Occipital lobe (tissue), 1 donor: ENCODE measurements at regions not wholly inside any gene's neighbourhood (a gene's known extent, or its start where the extent isn't known, plus 50 kb on each side); places are given as distances from the start of the nearest gene placed in this dataset.
"Not testable (repeated sequence)": the region's sequence is repeated elsewhere in the genome, so short reads cannot be mapped to it uniquely, and the experiment has no call there.

Experiments used
- DNase-seq: peaks from one replicate; lab custom pipeline; 2025; lab: John Stamatoyannopoulos, UW

- no peak for DNase-seq
Observed at GRCh38 chr3:110598847-110599490, 472.6 kb upstream of the NECTIN3 start.

GRCh38 chr3:110608566-110608965 is 463.1 kb upstream of the NECTIN3 start:
- no peak for DNase-seq

DNA sequence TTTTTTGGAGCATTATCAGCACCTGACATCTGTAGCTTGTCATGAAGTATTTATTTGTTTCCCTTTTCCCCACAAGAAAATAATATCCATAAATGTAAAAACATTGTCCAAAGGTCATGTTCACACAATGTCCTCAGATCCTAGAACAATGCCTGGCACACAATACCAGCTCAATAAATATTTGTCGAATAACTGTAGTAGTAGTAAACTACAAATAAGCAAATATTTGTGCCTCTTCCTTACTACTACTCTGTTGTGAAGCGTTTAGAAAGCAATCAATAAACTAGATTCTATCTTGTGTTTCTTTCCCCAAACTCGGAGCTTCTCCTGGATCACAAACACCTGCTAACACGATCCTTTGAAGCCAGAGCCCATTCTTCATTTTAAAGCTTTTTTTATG is 459.6 kb upstream of the NECTIN3 start:
- DNase-seq, result no peak

DNA sequence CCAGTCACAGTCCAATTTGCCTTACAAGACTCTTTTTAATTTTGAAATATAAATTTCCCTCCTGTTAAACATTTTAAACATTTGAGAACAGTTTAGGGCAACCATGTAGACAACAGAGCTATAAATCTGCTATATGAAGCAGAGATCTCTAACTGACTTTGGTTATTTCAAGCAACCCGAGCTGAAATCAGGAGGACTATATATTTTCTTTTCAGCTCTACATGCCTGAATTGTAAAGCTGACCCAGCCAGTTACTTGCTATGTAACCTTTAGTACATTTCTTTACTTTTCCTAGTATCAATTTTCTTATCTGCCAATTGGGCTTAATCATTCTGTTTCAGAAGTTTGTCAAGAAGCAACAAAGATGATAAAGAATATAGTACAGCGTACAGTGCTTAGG is 457.4 kb upstream of the NECTIN3 start:
- no peak for DNase-seq

DNA sequence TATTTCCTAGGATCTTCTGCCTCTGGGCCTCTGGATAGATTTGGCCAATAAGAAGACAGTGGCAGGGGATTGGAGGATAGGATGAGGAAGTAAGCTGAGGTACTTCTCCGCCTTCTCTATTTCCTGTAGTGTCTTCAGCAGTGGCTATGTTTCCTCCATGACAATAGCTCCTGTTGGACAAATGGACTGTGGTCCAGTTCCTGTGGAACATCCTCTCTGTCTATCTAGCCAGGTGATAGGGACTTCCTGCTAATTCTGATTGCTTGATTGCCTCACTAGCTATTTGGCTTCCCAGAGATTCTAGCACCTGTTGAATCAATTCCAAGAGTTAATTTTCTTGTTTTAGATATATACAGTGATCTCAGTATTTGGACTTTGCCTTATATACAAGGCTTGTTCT is 456.2 kb upstream of the NECTIN3 start:
- no peak for DNase-seq

DNA sequence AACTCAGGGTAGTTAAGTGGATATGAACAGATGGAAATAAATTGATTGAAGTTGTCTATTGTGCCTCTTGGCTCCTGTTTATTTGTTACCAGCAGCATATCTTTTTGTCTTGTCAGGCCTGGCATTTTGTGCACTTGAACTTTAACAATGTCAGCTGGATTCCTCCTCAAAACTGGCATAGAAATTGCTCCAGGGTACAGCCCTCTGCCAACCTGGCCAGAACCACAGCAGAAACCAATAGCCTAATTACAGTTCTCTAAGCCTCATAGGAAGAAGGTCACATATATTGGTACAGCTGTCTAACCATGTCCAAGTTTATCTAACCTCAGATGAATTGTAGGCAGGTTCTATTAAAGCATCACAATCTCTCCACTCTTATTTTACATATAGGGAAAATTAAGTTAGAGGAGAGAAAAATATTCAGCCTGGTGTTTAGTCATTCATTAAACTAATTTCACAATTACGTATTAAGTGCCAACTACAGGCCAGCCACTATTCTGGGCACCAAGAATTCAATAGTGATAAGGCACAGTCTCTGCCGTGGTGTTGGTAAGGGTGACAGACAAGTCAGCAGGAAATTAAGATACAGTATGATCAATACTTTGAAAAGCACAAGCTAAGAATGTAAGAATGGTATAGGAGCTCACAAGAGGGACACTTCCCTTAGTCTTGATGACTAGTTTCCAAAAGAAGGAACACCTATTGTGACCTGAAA is 452.9 kb upstream of the NECTIN3 start:
- DNase-seq, result no peak

- DNase-seq, result no peak
Observed at GRCh38 chr3:110620118-110620517, 451.5 kb upstream of the NECTIN3 start.

GRCh38 chr3:110623571-110623970 is 448.0 kb upstream of the NECTIN3 start:
- DNase-seq, result no peak

GRCh38 chr3:110624576-110624975 is 447.0 kb upstream of the NECTIN3 start:
- DNase-seq, result no peak

DNA sequence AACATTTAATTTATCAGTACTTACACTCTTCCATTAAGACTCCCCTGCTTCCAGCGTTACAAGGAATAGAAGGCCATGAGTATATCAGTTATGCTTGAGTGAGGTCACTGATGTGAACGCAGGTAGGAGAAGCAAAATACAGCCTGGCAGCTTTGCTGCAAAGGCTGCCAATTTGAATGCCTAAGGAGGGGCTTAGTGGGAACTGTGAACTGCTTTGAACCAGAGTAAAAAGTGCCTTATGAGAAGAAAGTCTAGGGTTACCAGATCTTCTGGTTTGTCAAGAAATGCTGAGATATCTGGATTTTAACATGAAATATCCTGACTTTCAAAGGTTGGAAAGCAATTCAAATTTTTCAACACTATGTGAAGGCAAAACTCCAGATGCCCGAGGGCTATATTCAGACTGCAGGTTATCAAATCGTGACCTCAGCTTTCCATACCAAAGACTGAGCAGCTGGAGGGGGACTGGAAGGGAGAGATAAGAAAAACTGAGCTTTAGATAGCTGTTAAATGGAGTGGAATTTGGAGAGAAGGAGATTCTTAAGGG is 446.3 kb upstream of the NECTIN3 start:
- no peak for DNase-seq

- not testable (repeated sequence) for DNase-seq
Observed at GRCh38 chr3:110626652-110627111, 444.9 kb upstream of the NECTIN3 start.

DNA sequence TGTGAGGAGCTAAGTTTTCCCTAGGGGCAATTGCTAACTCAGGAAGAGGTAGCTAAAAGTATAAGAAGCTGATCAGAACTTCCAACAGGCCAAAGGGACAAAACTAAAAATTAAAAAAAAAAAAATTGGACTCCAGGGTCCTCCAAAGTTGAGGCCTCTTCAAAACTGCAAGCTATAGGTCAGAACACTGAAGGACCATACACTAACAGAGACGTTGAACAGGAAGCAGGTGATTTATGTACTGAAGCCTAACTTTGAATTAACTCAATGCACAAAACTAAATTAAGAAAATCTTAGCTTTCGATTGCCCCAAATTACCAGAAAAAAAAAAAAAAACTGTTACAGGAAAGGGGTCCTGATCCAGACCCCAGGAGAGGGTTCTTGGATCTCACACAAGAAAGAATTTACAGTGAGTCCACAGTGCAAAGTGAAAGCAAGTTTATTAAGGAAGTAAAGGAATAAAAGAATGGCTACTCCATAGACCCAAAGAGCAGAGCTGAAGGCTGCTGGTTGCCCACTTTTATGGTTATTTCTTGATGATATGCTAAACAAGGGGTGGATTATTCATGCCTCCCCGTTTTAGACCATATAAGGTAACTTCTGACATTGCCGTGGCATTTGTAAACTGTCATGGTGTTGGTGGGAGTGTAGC is 442.8 kb upstream of the NECTIN3 start:
- no peak for DNase-seq

GRCh38 chr3:110629917-110630316 is 441.7 kb upstream of the NECTIN3 start:
- DNase-seq, result no peak

DNA sequence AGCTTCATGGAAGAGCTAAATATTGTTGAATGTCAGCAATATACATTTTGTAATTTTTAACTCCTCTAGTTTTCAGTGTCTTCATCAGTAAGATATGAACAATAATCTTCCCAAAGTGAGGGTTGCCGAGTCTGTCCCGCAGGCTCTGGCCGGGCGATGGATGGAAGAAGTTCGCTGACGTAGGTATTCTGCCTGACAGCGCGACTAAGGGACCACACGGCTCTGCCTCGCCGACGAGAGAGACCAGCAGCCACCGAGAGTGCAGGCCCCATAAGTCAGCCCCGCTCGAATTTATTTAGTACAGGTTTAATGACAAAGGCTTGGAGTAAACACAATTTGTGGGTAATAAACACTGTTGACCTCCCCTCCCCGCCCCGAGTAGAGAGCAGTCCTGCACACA is 427.4 kb upstream of the NECTIN3 start:
- DNase-seq, result no peak

DNA sequence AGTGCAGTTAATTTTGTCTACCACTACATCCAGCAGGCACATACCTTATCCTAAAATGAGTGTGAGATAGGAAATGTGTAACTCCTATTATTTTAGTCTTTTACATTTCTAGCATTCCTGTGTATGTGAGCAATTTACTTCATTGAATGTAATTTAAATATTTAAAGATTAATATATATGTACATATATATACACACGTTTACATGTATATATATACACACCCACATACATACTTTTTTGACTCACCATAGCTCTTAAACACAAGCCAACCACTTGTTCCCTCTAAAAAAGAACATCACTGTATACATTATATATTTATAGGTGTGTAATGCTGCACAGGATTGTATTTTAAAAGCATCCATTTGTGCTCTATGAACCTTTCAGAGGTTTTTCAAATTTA is 425.6 kb upstream of the NECTIN3 start:
- DNase-seq, result no peak

DNA sequence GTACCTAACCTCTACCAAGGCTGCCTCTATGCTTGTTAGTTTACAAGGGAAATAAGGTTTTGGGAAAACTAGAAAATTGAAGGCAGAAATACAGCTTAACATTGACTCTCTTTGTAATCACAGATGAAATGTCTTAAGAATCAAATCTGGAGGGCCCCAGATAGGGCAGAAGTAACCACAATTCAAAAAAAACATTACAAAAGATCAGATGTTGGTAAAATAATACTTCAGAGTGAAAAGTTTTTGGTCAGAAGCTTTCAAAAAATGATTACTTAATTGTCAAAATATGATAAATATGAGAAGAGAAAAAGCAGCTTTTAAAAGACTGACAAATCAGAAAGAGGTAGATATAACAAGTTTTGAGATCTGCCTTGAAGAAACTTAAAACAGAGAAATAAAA is 425.1 kb upstream of the NECTIN3 start:
- no peak for DNase-seq

DNA sequence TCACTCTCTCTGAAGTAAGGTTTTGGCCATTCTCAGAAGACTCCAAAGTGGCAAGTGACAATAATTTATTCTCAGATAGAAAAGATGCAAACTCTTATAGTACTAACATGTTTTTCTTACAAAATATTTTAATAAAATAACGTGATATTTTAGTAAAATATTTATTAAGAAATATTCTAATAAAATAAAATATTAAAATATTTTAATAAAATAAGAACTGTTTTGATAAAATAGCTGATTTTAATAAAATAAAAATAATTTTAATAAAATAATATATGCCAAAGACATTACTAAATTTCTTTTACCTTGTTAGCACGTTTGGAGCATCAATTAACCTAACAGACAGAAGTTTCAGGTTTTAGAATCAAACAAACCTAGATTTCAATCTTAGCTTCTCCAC is 424.0 kb upstream of the NECTIN3 start:
- DNase-seq, result no peak

DNA sequence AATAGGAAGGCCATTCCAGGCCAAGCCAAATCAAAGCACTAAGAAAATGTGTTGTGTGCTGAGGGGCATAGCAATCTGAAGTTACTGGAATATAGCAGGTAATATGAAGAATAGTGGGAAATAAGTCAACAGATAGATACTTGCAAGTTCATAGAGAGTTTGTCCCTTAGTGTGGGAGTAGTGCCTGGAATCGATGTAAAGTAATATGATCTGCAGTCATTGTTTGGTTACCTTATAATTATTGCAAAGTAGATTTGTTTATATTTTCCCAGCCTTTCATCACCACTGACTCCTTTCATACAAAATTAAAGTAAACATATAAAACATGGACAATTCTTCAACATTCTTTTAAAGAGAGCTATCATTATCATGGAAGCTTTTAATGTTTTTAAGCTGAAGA is 420.9 kb upstream of the NECTIN3 start:
- no peak for DNase-seq

- no peak for DNase-seq
Observed at GRCh38 chr3:110654843-110655502, 416.6 kb upstream of the NECTIN3 start.

GRCh38 chr3:110656394-110657025 is 415.1 kb upstream of the NECTIN3 start:
- DNase-seq, result no peak

DNA sequence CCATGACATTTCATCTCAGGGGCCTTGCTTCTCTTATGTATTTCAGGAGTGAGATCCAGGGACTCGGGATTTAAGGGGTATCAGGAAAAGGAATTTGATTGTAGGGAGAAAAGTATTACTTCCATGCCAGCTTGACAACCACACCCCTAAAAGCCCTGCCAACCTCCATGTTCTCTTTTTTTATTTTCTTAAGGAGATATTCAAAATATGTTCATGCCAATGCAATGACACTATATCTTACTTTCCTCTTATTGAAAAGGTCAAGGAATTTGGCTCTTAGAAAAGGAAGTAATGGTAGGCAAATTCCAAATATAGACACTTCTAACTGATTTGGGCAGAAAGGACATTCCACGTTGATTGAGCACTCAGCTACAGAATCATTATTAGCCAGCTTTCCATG is 407.5 kb upstream of the NECTIN3 start:
- no peak for DNase-seq

GRCh38 chr3:110666495-110666894 is 405.1 kb upstream of the NECTIN3 start:
- no peak for DNase-seq
